HG02973 (cell line): ENCODE measurements at regions not wholly inside any gene's neighbourhood (a gene's known extent, or its start where the extent isn't known, plus 50 kb on each side); places are given as distances from the start of the nearest gene placed in this dataset.

Experiments used
- ATAC-seq: cut with Tn5 transposase; IDR thresholded peaks from one replicate; pipeline ENCODE4 v1.9.1; 2021; ENCODE audit warnings: moderate library complexity; ENCODE audit not compliant: unreplicated experiment

DNA sequence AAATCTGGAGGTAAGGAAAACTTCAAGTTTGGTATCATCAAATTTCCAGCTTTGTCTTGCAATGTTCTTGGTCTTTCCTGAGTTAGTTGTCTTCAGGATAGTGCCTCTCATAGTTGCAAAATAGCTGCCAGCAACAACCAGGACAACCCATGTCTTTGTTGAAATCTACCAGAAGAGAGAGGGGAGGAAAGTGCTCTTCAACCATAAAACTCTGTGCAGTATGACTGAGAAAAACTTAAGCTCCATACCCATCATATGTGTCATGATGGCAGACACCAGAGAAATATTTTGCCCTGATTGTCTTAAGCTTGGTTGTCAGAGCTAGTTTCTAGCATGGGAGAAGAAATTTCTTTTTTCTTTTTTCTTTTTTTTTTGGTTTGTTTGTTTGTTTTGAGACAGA is 103.3 kb downstream of the SPRY2 start:
- ATAC-seq, result no peak

DNA sequence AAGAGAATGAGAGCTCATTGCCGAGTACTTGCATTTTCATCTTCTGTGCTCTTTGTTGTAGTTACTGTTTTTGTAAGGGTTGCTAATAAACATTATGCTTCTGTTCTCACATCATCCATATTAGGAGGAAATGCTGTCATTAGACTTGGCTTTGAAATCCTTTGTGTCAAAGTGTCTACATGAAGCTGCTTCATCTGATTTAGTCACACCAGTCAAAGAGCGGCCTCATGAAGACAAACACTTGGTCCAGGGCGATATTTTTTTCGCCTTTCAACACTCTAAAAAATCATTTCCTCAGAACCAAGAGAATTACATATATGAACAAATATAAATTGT is 105.0 kb downstream of the SPRY2 start:
- no peak for ATAC-seq

DNA sequence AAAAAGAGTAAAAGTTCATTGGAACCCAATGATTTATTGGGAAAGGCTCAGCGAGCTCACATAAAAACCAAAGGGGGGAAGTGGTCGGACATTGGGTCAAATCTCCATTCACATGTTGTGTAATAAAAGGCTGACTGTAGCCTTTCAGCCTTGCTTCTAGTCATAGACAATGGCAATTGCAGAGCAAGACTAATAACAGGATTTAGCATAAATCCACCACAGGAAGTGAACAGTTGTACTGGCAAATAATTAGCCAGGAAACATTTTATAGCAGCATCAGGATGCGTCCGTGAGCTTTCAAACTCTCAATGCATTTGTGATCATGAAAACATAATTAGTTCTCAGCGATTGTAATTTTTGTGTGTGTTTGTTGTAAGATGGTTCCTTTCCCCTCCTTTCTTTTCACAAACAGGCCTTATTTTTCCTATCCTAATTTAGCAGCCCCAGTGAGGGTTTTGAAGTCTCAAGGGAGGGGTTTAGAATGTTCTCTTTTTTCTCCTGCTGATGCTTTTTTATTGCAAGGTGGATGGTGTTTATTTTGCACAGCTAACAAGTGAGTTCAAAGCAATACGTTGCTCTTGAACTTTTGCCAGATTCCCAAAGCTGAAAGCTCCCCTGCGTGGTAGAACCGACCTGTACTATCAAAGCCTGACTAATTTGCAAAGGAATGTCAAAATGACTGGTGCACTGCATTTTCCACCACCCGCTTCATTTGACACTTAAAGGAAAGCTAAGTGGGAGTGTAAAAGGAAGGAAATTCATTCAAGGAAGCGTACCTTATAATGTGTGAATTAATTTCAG is 105.6 kb downstream of the SPRY2 start:
- peak; percentile 81 for ATAC-seq

DNA sequence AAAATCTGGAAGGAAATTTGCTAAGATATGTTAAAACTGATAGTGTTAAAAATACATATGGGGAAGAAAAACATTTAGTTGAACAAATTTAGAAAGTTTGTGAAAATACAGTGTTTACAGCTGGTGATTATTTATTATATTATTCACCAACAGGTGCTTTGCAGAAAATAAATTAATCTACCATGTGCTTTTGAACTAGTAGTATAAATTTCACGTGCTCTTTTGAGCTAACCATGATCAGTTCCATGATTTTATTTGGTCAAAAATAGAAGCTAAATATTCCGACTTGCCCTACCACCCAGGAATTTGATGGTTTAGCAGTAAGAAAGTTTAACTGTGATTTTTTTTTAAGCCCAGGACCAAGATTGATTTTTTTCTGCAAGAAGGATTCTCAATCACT is 113.3 kb downstream of the SPRY2 start:
- no peak for ATAC-seq

DNA sequence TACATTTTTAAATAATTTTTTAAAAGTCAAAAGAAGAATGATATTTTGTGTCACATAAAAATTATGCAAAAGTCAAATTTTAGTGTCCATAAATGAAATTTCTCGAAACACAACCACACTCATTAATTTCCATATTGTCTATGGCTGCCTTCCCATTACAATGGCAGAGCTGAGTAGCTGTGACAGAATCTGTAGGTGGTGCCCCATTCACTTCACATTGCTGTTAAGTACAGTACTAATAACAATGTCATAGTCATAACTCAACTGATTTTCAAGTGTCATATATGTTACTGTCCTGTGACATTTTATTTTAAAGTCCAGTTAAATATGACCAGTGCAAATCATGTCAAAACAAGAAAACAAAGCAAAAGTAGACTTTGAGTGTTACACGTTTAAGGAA is 114.3 kb downstream of the SPRY2 start:
- no peak for ATAC-seq

DNA sequence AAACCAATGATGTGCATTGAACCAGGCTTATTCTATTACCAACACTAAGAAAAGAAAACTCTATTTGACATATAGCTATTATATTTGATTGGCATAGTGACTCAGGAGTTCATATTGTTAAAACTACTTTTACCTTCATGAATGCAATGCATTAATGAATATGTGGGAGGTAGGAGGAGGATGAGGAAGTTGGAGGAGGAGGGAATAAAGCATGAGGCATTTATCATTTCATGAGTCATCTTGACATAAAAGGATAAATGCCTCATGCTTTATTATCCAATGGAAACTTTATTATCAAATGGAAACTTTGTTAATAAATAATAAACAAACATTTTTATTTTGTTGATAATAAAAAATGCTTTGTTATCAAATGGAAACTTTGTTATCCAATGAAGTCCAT is 116.5 kb downstream of the SPRY2 start:
- ATAC-seq, result no peak

DNA sequence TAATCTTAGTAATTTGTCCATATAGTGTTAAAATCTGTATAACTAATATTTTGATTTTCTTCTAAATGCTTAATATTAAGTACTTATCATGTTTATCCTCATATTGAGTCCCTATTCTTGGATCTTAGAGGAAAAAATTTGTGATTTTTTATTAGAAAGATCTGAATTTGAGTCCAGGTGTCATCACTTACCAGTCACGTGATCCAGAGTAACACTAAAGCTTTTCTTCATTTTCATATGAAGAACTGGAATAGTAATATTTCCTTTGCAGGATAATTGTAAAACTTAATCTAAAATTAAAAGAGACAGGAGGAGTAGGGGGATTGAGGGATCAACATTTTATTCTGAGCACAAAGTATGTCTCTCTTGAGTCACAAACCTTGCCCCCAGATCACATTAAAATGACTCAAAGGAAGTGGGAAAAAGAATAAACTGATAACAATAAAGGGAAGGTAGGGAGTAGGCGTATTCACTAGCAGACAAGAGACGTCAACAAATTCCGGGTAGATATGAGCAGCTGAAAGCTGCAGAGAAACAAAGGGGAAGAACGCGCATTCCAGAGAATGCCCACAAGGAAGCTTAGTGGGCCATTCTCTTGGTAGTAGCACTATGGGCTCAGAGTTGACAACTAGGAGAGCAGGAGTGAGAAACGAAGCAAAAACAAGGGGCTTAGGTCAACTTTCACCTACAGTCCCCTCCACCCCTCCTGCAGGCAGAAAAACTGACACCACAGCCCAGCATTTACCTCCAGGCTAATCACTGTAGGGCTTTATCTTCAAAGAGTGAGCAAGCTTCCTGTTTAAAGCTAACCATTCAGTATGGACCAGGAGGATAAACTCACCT is 123.1 kb downstream of the SPRY2 start:
- ATAC-seq, result no peak

DNA sequence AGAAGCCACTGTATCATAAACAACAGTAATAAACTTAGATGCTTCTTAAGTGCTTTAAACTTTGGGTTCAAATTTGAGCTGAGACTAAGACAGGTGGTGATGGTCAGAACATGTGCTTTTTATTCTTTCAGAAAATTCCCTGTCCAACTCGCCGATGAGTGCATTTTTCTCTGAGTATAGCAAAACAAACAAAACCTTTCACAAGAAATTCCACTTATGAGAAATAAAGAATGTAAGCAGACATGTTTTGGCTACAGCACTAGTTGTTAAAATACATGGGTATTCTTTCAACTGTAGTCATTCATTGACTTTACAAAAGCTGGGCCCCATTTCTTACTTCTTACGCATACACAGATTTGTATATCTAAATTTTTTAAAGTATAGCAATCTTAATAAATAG is 125.6 kb downstream of the SPRY2 start:
- ATAC-seq, result no peak

DNA sequence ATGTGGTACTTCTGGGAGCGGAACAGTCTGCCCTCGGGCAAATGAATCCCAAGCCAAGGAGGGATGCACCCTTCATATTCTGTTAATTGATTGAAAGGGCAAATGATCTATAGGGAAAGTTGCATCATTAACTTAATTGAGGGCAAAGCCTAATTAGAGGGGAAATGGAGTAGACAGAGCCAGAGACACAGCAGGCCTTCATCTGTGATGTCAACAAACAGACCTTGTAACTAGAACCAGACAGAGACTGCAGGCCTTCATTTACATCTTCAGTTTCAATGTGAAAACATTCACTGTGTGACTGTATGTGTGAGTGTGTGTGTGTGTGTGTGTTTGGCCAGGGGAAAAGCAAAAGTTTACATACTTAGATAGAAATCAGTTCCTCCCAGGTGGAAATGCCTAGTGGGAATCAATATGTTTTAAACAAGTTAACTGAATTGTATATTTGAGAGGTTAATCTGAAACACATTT is 126.4 kb downstream of the SPRY2 start:
- no peak for ATAC-seq

DNA sequence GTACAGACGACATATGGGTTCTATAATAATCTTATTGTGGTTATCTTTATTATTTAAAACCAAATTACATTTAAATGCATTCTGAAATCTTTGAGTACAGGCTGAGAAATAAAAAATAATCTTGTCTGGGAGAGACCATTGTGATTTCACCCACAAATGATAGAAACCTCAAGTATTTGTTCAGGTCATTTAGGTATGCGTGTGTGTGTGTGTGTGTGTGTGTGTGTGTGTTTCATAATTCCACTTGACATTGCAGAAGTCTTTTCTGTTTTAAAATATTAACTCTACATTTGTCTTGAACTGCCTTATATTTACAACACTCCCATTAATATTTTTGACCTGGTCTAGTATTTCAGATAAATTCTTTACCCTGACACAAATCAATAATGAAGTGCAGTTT is 126.9 kb downstream of the SPRY2 start:
- ATAC-seq, result no peak

DNA sequence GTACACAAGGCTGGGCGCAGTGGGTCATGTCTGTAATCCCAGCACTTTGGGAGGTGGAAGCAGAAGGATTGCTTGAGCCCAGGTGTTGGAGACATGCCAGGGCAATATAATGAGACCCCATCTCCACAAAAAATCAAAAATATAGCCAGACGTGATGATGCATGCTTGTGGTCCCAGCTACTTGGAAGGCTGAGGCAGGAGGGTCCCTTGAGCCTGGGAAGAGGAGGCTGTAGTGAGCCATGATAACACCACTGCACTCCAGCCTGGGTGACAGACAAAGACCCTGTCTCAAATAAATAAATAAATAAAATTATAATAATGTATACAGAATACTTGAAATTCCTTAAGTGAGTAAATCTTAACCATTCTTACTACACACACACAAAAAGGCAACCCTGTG is 127.7 kb downstream of the SPRY2 start:
- ATAC-seq, result no peak

DNA sequence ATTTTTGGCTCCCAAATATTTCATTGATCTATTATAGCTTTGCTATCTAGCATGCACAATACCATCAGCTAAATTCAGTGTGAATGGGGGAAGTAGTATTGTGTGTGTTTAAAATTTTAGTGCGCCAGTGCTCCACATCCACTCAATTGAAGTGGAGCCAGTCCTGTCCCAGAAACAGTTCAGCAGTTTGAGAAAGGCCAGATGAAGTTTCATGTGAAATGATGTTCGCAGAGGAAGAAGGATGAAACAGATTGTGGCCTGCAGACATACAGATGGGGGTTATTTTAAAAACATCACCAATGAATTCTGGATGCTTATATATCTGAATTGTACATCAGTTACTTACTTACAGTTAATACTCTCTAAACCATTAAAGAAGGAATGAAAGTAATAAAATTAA is 129.4 kb downstream of the SPRY2 start:
- no peak for ATAC-seq

DNA sequence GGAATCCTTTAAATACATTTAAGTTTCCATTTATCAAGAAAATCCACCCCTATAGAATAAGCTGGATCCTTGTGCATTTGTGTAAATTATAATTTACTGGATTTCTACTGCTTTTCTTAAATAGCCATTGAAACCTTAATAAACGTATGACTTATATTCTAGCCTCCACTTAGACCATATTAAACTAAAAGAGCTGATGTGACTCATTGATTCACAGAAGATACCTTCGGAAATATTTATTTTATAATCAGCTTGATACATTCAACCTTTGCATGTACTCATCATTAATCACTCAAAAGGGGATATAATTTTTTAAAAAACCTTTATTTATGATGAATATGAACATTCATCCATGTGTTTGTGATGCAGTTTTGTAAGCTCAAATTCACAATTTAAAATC is 136.3 kb downstream of the SPRY2 start:
- no peak for ATAC-seq

DNA sequence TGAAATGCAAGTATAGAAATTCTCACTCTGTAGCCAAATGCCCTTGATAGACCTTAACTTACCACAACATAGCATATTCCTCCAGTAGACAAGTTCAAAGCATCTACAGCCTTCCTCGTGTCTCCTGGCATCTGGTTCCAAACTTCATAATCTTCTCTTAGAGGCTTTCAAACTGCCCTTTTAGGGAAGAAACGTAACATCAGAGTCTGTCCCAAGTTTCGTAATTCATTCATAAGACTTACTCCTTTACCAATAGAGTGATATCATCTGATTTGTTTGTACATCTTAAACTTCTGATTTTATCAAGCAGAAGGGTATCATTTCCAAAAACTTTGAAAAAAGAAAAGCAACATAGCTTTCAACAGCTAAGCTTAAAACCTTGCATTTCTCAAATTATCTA is 137.4 kb downstream of the SPRY2 start:
- ATAC-seq, result no peak

DNA sequence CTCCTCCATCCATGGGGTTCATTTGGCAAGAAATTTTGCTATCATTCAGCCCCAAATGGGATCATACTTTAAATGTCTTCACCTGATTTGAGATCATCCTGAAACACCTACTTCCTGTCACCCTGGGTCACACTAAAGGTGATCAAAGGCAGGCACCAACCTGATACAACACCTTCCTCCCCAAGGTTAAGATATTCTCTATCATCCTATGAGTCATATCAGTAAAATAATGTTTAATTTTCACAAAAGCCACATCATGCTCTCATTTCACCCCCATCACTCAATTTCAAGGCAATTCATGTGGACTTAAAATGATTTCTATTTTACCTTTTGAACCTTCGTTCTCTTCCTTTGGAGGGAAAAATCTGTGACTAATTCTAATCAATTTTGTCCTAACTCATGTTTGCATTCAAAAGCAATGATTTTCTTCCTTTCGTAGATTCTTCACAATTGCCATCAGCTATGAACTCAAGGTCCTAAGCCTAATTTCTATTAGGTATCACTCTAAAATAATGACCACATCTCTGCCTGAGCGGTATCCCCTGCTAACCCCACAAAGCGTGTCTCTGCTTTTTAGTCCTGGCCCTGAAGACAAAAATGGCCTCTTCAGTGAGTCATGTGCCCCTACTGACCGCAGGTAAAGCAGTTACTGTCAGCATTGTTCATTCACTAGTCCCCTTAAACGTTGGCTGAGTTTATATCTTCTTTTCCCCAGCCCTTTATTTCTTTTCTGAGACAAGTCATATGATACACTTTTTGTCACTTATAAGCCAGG is 139.0 kb downstream of the SPRY2 start:
- ATAC-seq, result no peak

DNA sequence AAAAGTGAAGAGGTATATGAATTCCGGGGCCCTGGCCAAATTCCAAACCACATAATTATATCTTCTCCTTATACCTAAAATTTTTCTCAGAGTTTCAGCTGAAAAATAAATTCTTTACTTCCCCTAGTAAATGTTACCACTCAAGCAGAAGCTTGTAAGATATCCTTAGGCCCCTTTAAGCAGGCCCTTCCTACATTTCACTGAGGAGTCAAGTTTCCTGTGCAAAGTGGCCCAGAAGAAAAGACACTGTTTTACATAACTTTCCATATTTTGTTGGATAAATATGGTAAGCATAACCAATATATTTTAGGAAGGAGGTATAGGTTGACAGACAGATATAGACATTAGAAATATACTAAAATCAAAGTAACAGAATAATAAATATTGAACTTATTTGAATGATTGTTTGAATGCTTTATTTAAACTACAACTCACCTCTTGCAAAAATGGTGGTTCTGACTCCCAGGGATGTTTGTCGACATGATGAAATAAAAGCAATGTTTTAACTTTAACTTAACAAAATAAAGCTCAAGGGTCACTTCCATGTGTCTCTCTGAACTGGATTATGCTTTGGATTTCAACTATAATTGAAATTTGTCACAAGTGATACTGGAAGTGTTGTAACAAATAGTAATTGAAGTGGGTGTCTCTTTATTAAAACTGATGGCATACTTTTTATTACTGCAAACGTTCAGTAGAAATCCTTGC is 141.2 kb downstream of the SPRY2 start:
- no peak for ATAC-seq

DNA sequence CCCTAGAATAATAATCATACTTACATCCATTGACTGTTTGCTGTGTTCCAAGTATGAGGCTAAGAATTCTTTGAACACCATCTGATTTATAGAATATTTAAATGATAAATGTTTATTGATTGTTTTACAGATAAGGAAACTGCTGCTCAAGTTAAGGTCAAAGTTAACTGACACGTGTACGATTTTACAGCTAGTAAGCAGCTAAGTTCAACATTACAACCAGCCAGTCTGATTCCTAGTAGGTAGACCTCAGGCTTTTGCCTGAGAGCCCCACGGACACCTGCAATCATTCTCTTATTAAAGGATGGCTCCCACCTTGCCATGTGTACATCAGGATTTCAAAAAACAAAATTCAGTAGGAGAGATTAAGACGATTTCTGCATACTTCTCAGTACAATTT is 141.9 kb downstream of the SPRY2 start:
- no peak for ATAC-seq

DNA sequence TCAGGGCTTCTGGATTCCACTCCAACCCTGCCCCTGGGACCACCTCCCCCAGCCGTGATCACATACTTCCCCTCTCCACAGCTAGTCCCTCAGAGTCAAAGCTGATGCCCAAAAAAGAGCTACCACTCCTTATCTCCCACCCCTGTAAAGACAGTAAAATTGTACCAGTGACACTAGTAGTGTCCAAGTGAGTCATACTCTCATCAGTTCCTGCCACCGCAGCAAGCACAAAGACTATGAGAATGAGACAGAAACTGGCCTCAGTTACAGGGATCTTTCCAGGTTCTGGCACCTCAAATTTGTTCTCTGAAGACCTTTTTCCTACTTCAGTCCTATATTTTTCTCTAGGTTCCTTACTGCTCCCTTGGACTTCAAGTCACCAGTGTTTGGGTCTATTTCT is 144.2 kb downstream of the SPRY2 start:
- ATAC-seq, result no peak

DNA sequence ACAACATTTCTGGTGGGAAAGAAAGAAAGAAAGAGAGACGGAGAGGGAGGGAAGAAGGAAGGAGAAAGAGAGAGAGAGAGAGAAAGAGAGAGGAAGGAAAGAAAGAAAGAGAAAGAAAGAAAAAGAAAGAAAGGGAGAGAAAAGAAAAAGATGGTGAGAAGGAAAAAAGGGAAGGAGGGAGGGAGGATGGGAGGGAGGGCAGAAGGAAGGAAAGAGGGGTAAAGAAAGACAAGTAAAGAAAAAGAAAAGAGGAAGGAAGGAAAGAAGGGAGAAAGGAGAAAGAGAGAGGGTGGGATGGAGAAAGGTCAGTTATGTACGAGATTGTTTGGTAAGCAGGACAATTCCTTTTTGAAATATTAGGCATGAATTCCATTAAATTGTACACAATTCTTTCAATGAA is 145.3 kb downstream of the SPRY2 start:
- no peak for ATAC-seq

DNA sequence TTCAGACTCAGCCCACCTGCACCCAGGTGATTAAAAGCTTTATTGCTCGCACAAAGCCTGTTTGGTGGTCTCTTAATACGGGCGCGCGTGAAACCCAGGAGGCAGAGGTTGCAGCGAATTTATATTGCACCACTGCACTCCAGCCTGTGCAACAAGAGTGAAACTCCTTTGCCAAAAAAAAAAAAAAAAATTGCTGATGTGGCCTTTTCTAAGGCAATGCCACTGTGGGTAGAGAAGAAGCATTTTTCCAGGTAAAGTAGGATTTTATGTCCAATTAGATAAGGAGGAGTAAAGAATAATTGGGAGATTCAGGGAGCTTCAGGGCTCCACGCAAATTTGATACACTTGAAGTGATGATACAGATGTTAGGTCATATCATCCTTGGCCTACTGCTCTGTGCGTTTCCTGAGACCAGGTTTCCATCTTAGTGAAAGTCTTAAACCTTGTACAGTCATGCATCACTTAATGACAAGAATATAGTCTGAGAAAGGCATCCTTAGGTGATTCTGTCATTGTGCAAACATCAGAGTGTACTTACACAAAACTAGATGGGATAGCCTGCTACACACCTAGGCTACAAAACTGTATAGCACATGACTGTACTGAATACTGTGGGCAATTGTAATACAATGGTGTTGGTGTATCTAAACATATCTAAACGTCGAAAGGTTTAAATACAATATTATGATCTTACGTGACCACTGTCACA is 150.9 kb downstream of the SPRY2 start:
- no peak for ATAC-seq
